HEK293 (cell line): ENCODE measurements at regions not wholly inside any gene's neighbourhood (a gene's known extent, or its start where the extent isn't known, plus 50 kb on each side); places are given as distances from the start of the nearest gene placed in this dataset.

Experiments used
- CTCF ChIA-PET: fragments of 350-600 bp; formaldehyde crosslinking; extraction: SDS; loops from one replicate; lab custom pipeline; 2021; ENCODE audit warnings: antibody characterized with exemption; lab: Yijun Ruan, JAX
- POLR2A ChIA-PET: fragments of 300-600 bp; formaldehyde crosslinking; extraction: SDS; loops from one replicate; lab custom pipeline; 2020; ENCODE audit warnings: antibody characterized with exemption, inconsistent platforms; lab: Yijun Ruan, JAX
- H3K27ac ChIP-seq: fragments of 200-500 bp; sonication (Bioruptor generic); 2 replicates; pipeline ENCODE4 v1.5.1; 2014; ENCODE audit warnings: low read depth, low read length, control low read depth, inconsistent platforms; ENCODE audit errors: extremely low read depth
- H3K36me3 ChIP-seq, 2 experiments: fragments of 200-500 bp in 1 of 2; sonication (Bioruptor generic) in 1 of 2; 1 replicate in 1 of 2; 2 replicates in 1 of 2; pipeline ENCODE4 v1.5.1; 2014 to 2017; ENCODE audit warnings: inconsistent platforms in 2 of 2, low read length in 2 of 2; ENCODE audit not compliant: control insufficient read depth in 2 of 2, insufficient read depth in 1 of 2
- H3K4me1 ChIP-seq: fragments of 200-500 bp; sonication (Bioruptor generic); 2 replicates; pipeline ENCODE4 v1.5.1; 2014; ENCODE audit warnings: mild to moderate bottlenecking, low read length, inconsistent platforms; ENCODE audit not compliant: control insufficient read depth, insufficient read depth
- H3K4me3 ChIP-seq: 2 replicates; pipeline ENCODE4 v1.5.1; 2011; ENCODE audit warnings: low read depth, mild to moderate bottlenecking, control low read depth, low read length, moderate library complexity
- H3K9me3 ChIP-seq: fragments of 200-500 bp; sonication (Bioruptor generic); 2 replicates; pipeline ENCODE4 v1.5.1; 2014; ENCODE audit warnings: low read depth, low read length, inconsistent platforms; ENCODE audit not compliant: control insufficient read depth, insufficient read depth
- ATF2 ChIP-seq: fragments of 450-650 bp; formaldehyde crosslinking; IDR thresholded peaks from 2 replicates; pipeline ENCODE4 v1.5.1; 2016; ENCODE audit warnings: missing biosample characterization, missing genetic modification characterization, low read depth
- BCL11A ChIP-seq: fragments of 450-650 bp; formaldehyde crosslinking; IDR thresholded peaks from 2 replicates; pipeline ENCODE4 v1.5.1; 2016; ENCODE audit warnings: low read depth, missing biosample characterization, missing genetic modification characterization
- GFI1B ChIP-seq: fragments of 450-650 bp; formaldehyde crosslinking; IDR thresholded peaks from 2 replicates; pipeline ENCODE4 v1.5.1; 2016; ENCODE audit warnings: missing biosample characterization, missing genetic modification characterization
- HOXA7 ChIP-seq: sonication (generic); formaldehyde crosslinking; IDR thresholded peaks from 2 replicates; pipeline ENCODE4 v1.8.1; 2022; ENCODE audit warnings: missing genetic modification reagents, borderline replicate concordance
- HOXD13 ChIP-seq: sonication (generic); formaldehyde crosslinking; IDR thresholded peaks from 2 replicates; pipeline ENCODE4 v1.8.0; 2022; ENCODE audit warnings: missing genetic modification reagents, borderline replicate concordance
- YY2 ChIP-seq: fragments of 450-650 bp; formaldehyde crosslinking; IDR thresholded peaks from 2 replicates; pipeline ENCODE4 v1.5.1; 2016; ENCODE audit warnings: missing biosample characterization, missing genetic modification characterization
- ZFP41 ChIP-seq: fragments of 450-650 bp; formaldehyde crosslinking; IDR thresholded peaks from 2 replicates; pipeline ENCODE4 v1.5.1; 2016; ENCODE audit warnings: missing biosample characterization, missing genetic modification characterization, borderline replicate concordance
- ZNF114 ChIP-seq: fragments of 450-650 bp; formaldehyde crosslinking; IDR thresholded peaks from 2 replicates; pipeline ENCODE4 v1.5.0; 2017; ENCODE audit warnings: missing biosample characterization, missing genetic modification characterization
- ZNF138 ChIP-seq: fragments of 450-650 bp; formaldehyde crosslinking; IDR thresholded peaks from 2 replicates; pipeline ENCODE4 v1.5.1; 2016; ENCODE audit warnings: missing biosample characterization, missing genetic modification characterization, borderline replicate concordance
- ZNF175 ChIP-seq: fragments of 450-650 bp; formaldehyde crosslinking; IDR thresholded peaks from 2 replicates; pipeline ENCODE4 v1.5.1; 2016; ENCODE audit warnings: missing biosample characterization, missing genetic modification characterization
- ZNF19 ChIP-seq: fragments of 450-650 bp; formaldehyde crosslinking; IDR thresholded peaks from 2 replicates; pipeline ENCODE4; 2016; ENCODE audit warnings: missing biosample characterization, missing genetic modification characterization, low read depth
- ZNF202 ChIP-seq: fragments of 450-650 bp; formaldehyde crosslinking; IDR thresholded peaks from 2 replicates; pipeline ENCODE4 v1.5.1; 2016; ENCODE audit warnings: missing biosample characterization, missing genetic modification characterization, borderline replicate concordance
- ZNF350 ChIP-seq: fragments of 450-650 bp; formaldehyde crosslinking; IDR thresholded peaks from 2 replicates; pipeline ENCODE4 v1.5.0; 2017; ENCODE audit warnings: missing biosample characterization, mild to moderate bottlenecking, missing genetic modification characterization
- ZNF555 ChIP-seq: fragments of 450-650 bp; formaldehyde crosslinking; conservative IDR thresholded peaks from 2 replicates; pipeline ENCODE4 v1.5.1; 2017; ENCODE audit warnings: missing biosample characterization, mild to moderate bottlenecking, missing genetic modification characterization, inconsistent platforms
- ZNF792 ChIP-seq: fragments of 450-650 bp; formaldehyde crosslinking; IDR thresholded peaks from 2 replicates; pipeline ENCODE4 v1.5.1; 2016; ENCODE audit warnings: missing biosample characterization, missing genetic modification characterization
- ZNF843 ChIP-seq: fragments of 450-650 bp; formaldehyde crosslinking; IDR thresholded peaks from 2 replicates; pipeline ENCODE4 v1.5.1; 2016; ENCODE audit warnings: missing biosample characterization, missing genetic modification characterization
- ZSCAN23 ChIP-seq: fragments of 450-650 bp; formaldehyde crosslinking; IDR thresholded peaks from 2 replicates; pipeline ENCODE4 v1.5.1; 2016; ENCODE audit warnings: missing biosample characterization, missing genetic modification characterization
- TF ChIP-seq, protein P1 (sequence below): fragments of 450-650 bp; formaldehyde crosslinking; conservative IDR thresholded peaks from 2 replicates; pipeline ENCODE4 v1.5.1; 2016; ENCODE audit warnings: low read depth, missing biosample characterization, missing genetic modification characterization
- TF ChIP-seq, protein P2 (sequence below): fragments of 450-650 bp; formaldehyde crosslinking; IDR thresholded peaks from 2 replicates; pipeline ENCODE4 v1.5.1; 2016; ENCODE audit warnings: missing biosample characterization, missing genetic modification characterization
- TF ChIP-seq, protein P3 (sequence below): fragments of 450-650 bp; formaldehyde crosslinking; IDR thresholded peaks from 2 replicates; pipeline ENCODE4 v1.5.1; 2016; ENCODE audit warnings: missing biosample characterization, missing genetic modification characterization, low read depth

DNA sequence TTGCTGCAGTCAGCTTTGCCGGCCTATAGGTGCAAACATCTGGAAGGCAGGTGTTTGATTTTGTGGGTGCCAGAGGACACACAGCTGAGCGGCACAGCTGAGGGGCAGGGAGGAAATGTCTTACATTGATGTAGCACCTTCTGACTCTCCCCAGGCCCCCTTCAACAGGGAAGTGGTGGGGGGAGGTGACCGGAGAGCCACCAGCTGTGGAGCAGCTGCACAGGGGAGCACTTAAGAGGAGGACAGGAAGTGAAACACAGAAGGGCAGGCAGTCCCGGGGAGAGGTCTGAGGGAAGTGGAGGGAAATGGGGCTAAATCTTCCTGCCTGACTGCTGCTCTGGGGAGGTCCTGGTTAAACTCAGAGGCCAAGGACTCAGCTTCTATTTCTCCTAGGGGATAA lies 409.1 kb downstream of the TNS1 start (continued):
- no peak for TF ChIP-seq ZNF350 (tag by site-specific recombination)
- TF ChIP-seq, protein P1, sequence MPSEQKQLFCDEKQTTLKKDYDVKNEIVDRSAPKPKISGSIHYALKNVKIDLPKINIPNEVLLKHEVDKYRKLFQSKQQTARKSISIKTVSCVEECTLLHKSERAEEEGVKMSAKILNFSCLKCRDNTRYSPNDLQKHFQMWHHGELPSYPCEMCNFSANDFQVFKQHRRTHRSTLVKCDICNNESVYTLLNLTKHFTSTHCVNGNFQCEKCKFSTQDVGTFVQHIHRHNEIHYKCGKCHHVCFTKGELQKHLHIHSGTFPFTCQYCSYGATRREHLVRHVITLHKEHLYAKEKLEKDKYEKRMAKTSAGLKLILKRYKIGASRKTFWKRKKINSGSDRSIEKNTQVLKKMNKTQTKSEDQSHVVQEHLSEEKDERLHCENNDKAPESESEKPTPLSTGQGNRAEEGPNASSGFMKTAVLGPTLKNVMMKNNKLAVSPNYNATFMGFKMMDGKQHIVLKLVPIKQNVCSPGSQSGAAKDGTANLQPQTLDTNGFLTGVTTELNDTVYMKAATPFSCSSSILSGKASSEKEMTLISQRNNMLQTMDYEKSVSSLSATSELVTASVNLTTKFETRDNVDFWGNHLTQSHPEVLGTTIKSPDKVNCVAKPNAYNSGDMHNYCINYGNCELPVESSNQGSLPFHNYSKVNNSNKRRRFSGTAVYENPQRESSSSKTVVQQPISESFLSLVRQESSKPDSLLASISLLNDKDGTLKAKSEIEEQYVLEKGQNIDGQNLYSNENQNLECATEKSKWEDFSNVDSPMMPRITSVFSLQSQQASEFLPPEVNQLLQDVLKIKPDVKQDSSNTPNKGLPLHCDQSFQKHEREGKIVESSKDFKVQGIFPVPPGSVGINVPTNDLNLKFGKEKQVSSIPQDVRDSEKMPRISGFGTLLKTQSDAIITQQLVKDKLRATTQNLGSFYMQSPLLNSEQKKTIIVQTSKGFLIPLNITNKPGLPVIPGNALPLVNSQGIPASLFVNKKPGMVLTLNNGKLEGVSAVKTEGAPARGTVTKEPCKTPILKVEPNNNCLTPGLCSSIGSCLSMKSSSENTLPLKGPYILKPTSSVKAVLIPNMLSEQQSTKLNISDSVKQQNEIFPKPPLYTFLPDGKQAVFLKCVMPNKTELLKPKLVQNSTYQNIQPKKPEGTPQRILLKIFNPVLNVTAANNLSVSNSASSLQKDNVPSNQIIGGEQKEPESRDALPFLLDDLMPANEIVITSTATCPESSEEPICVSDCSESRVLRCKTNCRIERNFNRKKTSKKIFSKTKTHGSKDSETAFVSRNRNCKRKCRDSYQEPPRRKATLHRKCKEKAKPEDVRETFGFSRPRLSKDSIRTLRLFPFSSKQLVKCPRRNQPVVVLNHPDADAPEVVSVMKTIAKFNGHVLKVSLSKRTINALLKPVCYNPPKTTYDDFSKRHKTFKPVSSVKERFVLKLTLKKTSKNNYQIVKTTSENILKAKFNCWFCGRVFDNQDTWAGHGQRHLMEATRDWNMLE (tag by site-specific recombination): no peak

DNA sequence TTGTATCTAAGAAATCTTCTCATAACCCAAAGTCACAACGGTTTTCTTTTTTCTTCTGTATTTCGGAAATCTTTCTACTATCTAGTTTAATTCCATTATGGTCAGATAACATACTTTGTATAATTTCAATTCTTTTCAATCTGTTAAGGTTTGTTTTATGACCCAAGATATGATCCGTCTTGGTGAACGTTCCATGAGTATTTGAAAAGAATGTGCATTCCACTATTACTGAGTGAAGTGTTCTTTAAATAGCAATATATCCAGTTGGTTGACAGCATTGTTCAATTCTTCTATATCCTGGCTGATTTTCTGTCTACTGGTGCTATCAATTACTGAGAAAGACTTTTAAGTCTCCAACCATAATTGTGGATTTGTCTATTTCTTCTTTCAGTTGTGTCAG lies 414.5 kb downstream of the TNS1 start:
- ChIA-PET POLR2A (no interaction called here), CTCF (no interaction called here)
- no peak overlapping the region for H3K4me3 ChIP-seq
- no peak overlapping the region for H3K27ac ChIP-seq
- no peaks in the 10 kb centered on the region for H3K9me3 ChIP-seq
- H3K4me1 ChIP-seq: no peaks in the 10 kb centered on the region
- no peaks in the 10 kb centered on the region for H3K36me3 ChIP-seq
- no peak for TF ChIP-seq ZFP41 (tag by site-specific recombination)
- TF ChIP-seq ATF2 (tag by site-specific recombination): no peak
- no peak for TF ChIP-seq ZNF19
- TF ChIP-seq HOXA7: no peak
- TF ChIP-seq, protein P2, sequence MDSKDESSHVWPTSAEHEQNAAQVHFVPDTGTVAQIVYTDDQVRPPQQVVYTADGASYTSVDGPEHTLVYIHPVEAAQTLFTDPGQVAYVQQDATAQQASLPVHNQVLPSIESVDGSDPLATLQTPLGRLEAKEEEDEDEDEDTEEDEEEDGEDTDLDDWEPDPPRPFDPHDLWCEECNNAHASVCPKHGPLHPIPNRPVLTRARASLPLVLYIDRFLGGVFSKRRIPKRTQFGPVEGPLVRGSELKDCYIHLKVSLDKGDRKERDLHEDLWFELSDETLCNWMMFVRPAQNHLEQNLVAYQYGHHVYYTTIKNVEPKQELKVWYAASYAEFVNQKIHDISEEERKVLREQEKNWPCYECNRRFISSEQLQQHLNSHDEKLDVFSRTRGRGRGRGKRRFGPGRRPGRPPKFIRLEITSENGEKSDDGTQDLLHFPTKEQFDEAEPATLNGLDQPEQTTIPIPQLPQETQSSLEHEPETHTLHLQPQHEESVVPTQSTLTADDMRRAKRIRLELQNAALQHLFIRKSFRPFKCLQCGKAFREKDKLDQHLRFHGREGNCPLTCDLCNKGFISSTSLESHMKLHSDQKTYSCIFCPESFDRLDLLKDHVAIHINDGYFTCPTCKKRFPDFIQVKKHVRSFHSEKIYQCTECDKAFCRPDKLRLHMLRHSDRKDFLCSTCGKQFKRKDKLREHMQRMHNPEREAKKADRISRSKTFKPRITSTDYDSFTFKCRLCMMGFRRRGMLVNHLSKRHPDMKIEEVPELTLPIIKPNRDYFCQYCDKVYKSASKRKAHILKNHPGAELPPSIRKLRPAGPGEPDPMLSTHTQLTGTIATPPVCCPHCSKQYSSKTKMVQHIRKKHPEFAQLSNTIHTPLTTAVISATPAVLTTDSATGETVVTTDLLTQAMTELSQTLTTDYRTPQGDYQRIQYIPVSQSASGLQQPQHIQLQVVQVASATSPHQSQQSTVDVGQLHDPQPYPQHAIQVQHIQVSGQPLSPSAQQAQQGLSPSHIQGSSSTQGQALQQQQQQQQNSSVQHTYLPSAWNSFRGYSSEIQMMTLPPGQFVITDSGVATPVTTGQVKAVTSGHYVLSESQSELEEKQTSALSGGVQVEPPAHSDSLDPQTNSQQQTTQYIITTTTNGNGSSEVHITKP (tag by site-specific recombination): no peak
- TF ChIP-seq ZNF843: no peak
- TF ChIP-seq ZNF792 (tag by site-specific recombination): no peak
- no peak for TF ChIP-seq ZNF555 (tag by site-specific recombination)
- TF ChIP-seq ZNF202: no peak
- no peak for TF ChIP-seq GFI1B (tag by site-specific recombination)
- TF ChIP-seq ZNF138: no peak
- TF ChIP-seq, protein P3, sequence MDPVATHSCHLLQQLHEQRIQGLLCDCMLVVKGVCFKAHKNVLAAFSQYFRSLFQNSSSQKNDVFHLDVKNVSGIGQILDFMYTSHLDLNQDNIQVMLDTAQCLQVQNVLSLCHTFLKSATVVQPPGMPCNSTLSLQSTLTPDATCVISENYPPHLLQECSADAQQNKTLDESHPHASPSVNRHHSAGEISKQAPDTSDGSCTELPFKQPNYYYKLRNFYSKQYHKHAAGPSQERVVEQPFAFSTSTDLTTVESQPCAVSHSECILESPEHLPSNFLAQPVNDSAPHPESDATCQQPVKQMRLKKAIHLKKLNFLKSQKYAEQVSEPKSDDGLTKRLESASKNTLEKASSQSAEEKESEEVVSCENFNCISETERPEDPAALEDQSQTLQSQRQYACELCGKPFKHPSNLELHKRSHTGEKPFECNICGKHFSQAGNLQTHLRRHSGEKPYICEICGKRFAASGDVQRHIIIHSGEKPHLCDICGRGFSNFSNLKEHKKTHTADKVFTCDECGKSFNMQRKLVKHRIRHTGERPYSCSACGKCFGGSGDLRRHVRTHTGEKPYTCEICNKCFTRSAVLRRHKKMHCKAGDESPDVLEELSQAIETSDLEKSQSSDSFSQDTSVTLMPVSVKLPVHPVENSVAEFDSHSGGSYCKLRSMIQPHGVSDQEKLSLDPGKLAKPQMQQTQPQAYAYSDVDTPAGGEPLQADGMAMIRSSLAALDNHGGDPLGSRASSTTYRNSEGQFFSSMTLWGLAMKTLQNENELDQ (tag by site-specific recombination): no peak
- TF ChIP-seq BCL11A (tag by site-specific recombination): no peak
- TF ChIP-seq HOXD13: no peak
- no peak for TF ChIP-seq YY2 (tag by site-specific recombination)
- no peak for TF ChIP-seq ZSCAN23 (tag by site-specific recombination)
- no peak for TF ChIP-seq ZNF175 (tag by site-specific recombination)
- TF ChIP-seq ZNF114 (tag by site-specific recombination): no peak
